G401 (cell line): ENCODE measurements at regions not wholly inside any gene's neighbourhood (a gene's known extent, or its start where the extent isn't known, plus 50 kb on each side); places are given as distances from the start of the nearest gene placed in this dataset.
"Not testable (repeated sequence)": the region's sequence is repeated elsewhere in the genome, so short reads cannot be mapped to it uniquely, and the experiment has no call there.

Experiments
- DNase-seq: peaks from one replicate; pipeline ENCODE4 v3.0.0-alpha.2; 2015; ENCODE audit warnings: low spot score
- in situ Hi-C: cut with HindIII; loops from 2 replicates; pipeline ENCODE4 v1.10.0; 2016; ENCODE audit warnings: low sequenced_read_pairs, mixed read lengths

GRCh38 chr11:80317612-80318011 is 876.8 kb upstream of the TENM4 start:
- in situ Hi-C loops: no loop called here
- no peak for DNase-seq

- no peak for DNase-seq
- in situ Hi-C loops: no loop called here
These were observed 874.4 kb upstream of the TENM4 start for GRCh38 chr11:80315200-80315599.

- DNase-seq: no peak
These were observed 868.5 kb upstream of the TENM4 start for GRCh38 chr11:80309301-80309700.

GRCh38 chr11:80307676-80308075 is 866.8 kb upstream of the TENM4 start:
- in situ Hi-C loops: no loop called here
- no peak for DNase-seq

More at GRCh38 chr11:80309301-80309700, 868.5 kb upstream of the TENM4 start:
- in situ Hi-C loops: no loop called here

- DNase-seq: no peak
- in situ Hi-C loops: no loop called here
These were observed 857.2 kb upstream of the TENM4 start for GRCh38 chr11:80297858-80298632.

GRCh38 chr11:80293293-80293692 is 852.5 kb upstream of the TENM4 start:
- in situ Hi-C loops: no loop called here
- DNase-seq: no peak

GRCh38 chr11:80284946-80285785 is 844.3 kb upstream of the TENM4 start:
- no peak for DNase-seq
- in situ Hi-C loops: no loop called here

GRCh38 chr11:80282643-80283042 is 841.8 kb upstream of the TENM4 start:
- in situ Hi-C loops: no loop called here
- no peak for DNase-seq

- no peak for DNase-seq
- in situ Hi-C loops: no loop called here
These were observed 840.4 kb upstream of the TENM4 start for GRCh38 chr11:80281194-80281593.

- in situ Hi-C loops: no loop called here
- peak; percentile 20 for DNase-seq
These were observed 839.9 kb upstream of the TENM4 start for GRCh38 chr11:80280737-80281136.

GRCh38 chr11:80261776-80262175 is 820.9 kb upstream of the TENM4 start:
- in situ Hi-C loops: no loop called here
- DNase-seq: peak; percentile 13

GRCh38 chr11:80257319-80258015 is 816.6 kb upstream of the TENM4 start:
- in situ Hi-C loops, DNase-seq: not testable (repeated sequence)

- no peak for DNase-seq
- in situ Hi-C loops: no loop called here
These were observed 814.2 kb upstream of the TENM4 start for GRCh38 chr11:80255021-80255420.

- in situ Hi-C loops: no loop called here
- DNase-seq: no peak
These were observed 800.9 kb upstream of the TENM4 start for GRCh38 chr11:80241766-80242165.

- in situ Hi-C loops: no loop called here
- no peak for DNase-seq
These were observed 799.4 kb upstream of the TENM4 start for GRCh38 chr11:80240245-80240644.

- in situ Hi-C loops: no loop called here
These were observed 798.4 kb upstream of the TENM4 start for GRCh38 chr11:80239217-80239616.

GRCh38 chr11:80227915-80228314 is 787.1 kb upstream of the TENM4 start:
- in situ Hi-C loops: no loop called here

More at GRCh38 chr11:80239217-80239616, 798.4 kb upstream of the TENM4 start:
- no peak for DNase-seq

GRCh38 chr11:80214413-80214812 is 773.6 kb upstream of the TENM4 start:
- DNase-seq: no peak
- in situ Hi-C loops: no loop called here

More at GRCh38 chr11:80227915-80228314, 787.1 kb upstream of the TENM4 start:
- DNase-seq: no peak

- no peak for DNase-seq
- in situ Hi-C loops: no loop called here
These were observed 770.8 kb upstream of the TENM4 start for GRCh38 chr11:80211673-80212072.

- in situ Hi-C loops: no loop called here
- DNase-seq: no peak
These were observed 763.2 kb upstream of the TENM4 start for GRCh38 chr11:80204021-80204420.
